ENCODE measurements at regions not wholly inside any gene's neighbourhood (a gene's known extent, or its start where the extent isn't known, plus 50 kb on each side); places are given as distances from the start of the nearest gene placed in this dataset.

DNA sequence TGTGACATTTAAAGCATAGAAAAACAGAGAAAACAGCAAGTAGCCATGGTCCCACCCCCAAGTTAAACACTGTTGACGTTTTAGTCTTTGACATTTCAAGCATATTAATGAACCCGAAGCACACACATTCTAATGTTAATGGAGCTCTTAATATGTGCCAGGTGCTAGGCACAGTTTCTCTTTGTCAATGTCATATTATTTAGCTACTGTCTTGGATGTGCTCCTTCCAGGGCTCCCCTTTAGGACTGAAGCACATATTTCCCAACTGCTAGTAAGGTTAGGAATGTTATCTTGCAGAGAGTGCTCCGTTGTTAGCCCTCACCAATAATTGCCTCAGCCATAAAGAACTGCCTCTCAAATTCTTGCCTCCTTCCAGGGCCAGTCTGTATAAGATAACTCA lies 716.6 kb upstream of the TENM4 start:
- no peak for DNase-seq (ENCODE audit: extremely low read depth, low read depth)
- no peak overlapping the region for H3K4me3 ChIP-seq (replicated peaks; ENCODE audit: low read depth, low read length)
- TF ChIP-seq, protein P1, sequence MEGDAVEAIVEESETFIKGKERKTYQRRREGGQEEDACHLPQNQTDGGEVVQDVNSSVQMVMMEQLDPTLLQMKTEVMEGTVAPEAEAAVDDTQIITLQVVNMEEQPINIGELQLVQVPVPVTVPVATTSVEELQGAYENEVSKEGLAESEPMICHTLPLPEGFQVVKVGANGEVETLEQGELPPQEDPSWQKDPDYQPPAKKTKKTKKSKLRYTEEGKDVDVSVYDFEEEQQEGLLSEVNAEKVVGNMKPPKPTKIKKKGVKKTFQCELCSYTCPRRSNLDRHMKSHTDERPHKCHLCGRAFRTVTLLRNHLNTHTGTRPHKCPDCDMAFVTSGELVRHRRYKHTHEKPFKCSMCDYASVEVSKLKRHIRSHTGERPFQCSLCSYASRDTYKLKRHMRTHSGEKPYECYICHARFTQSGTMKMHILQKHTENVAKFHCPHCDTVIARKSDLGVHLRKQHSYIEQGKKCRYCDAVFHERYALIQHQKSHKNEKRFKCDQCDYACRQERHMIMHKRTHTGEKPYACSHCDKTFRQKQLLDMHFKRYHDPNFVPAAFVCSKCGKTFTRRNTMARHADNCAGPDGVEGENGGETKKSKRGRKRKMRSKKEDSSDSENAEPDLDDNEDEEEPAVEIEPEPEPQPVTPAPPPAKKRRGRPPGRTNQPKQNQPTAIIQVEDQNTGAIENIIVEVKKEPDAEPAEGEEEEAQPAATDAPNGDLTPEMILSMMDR (IDR thresholded peaks at IDR 0.05; ENCODE audit: low read depth, low read length, missing control alignments): no peak

GRCh38 chr11:80156062-80156461 lies 715.2 kb upstream of the TENM4 start:
- TF ChIP-seq, protein P1 (IDR thresholded peaks at IDR 0.05; ENCODE audit: low read depth, low read length, missing control alignments): no peak
- no peak for DNase-seq (ENCODE audit: extremely low read depth, low read depth)
- H3K4me3 ChIP-seq (replicated peaks; ENCODE audit: low read depth, low read length): no peak overlapping the region

DNA sequence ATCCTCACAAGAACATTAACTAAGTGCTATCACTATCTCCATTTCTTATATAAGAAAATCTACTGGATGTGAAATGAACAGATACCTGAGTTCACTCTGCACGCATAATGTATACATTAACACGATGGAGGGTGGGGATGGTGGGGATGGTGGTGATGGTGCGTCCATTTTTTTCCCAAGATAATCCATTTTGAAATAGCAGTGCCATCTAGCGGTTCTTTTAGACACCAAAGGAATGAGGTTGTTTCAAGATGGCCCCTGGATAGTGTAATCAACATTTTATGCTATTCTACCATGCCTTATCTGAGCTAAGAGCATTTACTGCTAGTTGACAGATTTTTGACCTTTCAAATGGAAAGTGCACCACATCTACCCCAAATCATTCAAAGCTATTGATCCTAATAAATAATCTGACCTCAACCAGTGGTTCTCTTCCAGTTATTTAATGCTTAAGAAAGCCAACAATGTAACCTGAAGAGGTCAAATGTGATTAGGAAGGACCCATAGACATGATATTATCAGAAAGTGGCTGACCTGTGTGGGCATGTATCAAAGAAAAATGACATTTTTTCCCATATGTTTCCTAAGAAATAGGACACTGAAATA lies 714.7 kb upstream of the TENM4 start:
- TF ChIP-seq, protein P1 (IDR thresholded peaks at IDR 0.05; ENCODE audit: low read depth, low read length, missing control alignments): peak; percentile 55
- DNase-seq (ENCODE audit: extremely low read depth, low read depth): no peak
- H3K4me3 ChIP-seq (replicated peaks; ENCODE audit: low read depth, low read length): no peak overlapping the region

- TF ChIP-seq, protein P1 (IDR thresholded peaks at IDR 0.05; ENCODE audit: low read depth, low read length, missing control alignments): no peak
- H3K4me3 ChIP-seq (replicated peaks; ENCODE audit: low read depth, low read length): no peak overlapping the region
- no peak for DNase-seq (ENCODE audit: extremely low read depth, low read depth)
These were observed 705.4 kb upstream of the TENM4 start for GRCh38 chr11:80146232-80146631.

- no peak for DNase-seq (ENCODE audit: extremely low read depth, low read depth)
- TF ChIP-seq, protein P1 (IDR thresholded peaks at IDR 0.05; ENCODE audit: low read depth, low read length, missing control alignments): no peak
- H3K4me3 ChIP-seq (replicated peaks; ENCODE audit: low read depth, low read length): no peak overlapping the region
These were observed 704.2 kb upstream of the TENM4 start for GRCh38 chr11:80144897-80145594.

DNA sequence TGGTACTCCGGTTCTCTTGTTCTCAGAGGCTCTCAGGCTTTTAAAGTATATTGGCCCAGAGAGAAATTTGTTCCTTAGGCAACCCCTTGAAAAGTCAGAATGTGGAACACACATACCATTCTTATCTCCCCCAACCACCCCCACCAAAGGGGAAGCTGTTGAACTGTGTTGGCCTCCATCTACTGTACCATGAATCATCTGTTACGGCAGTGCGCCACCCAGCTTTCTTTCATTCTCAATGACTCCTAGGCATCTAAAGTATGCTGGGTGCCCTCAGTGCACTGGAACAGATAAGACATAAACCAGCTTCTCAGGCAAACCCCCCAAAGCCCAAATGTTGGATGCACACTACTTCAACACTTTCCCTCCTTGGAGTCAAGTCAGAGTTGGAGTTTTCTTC lies 696.2 kb upstream of the TENM4 start:
- TF ChIP-seq, protein P1 (IDR thresholded peaks at IDR 0.05; ENCODE audit: low read depth, low read length, missing control alignments): no peak
- no peak for DNase-seq (ENCODE audit: extremely low read depth, low read depth)
- H3K4me3 ChIP-seq (replicated peaks; ENCODE audit: low read depth, low read length): no peak overlapping the region

Measured in HFF-Myc (cell line).